ENCODE measurements at regions not wholly inside any gene's neighbourhood (a gene's known extent, or its start where the extent isn't known, plus 50 kb on each side); places are given as distances from the start of the nearest gene placed in this dataset.

DNA sequence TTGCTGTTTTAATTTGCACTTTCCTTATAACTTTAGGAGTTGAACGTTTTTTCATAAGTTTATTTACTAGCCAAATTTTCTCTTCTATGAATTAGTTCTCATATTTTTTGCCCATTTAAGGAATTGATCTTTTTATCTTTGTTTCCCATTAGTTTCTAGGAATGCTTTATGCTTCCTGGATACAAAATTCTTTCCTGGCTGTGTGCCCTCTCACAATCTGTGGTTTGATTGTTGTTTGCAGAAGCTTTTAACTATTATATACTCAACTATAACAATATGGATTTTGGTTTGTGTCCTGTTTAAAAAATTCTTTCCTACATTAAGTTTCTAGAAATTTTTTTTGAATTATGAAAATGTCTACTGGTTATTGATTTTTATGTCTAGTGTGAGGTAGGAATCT is 206.3 kb downstream of the CSNK1G3 start:
- no peak for TF ChIP-seq CTCF (IDR thresholded peaks at IDR 0.05)
- no peak for TF ChIP-seq EZH2 (IDR thresholded peaks at IDR 0.05; ENCODE audit: borderline replicate concordance, insufficient read depth, low read depth, low read length, poor library complexity, severe bottlenecking)
